ENCODE measurements at regions not wholly inside any gene's neighbourhood (a gene's known extent, or its start where the extent isn't known, plus 50 kb on each side); places are given as distances from the start of the nearest gene placed in this dataset.
A peak's percentile ranks its signal among the peaks of the same experiment; 100 is the strongest.
"Not testable (repeated sequence)": the region's sequence is repeated elsewhere in the genome, so short reads cannot be mapped to it uniquely, and the experiment has no call there.

- DNase-seq (ENCODE audit: low read depth): no peak
Measured at GRCh38 chr18:75753753-75754152, 326.2 kb upstream of the SMIM21 start.

- no peak for DNase-seq (ENCODE audit: low read depth)
Measured at GRCh38 chr18:75752740-75753263, 325.3 kb upstream of the SMIM21 start.

GRCh38 chr18:75745147-75745546 lies 317.6 kb upstream of the SMIM21 start:
- no peak for DNase-seq (ENCODE audit: low read depth)

GRCh38 chr18:75742516-75742915 lies 315.0 kb upstream of the SMIM21 start:
- no peak for DNase-seq (ENCODE audit: low read depth)

GRCh38 chr18:75739682-75740081 lies 312.2 kb upstream of the SMIM21 start:
- no peak for DNase-seq (ENCODE audit: low read depth)

GRCh38 chr18:75735291-75735690 lies 307.8 kb upstream of the SMIM21 start:
- peak; percentile 12 for DNase-seq (ENCODE audit: low read depth)

GRCh38 chr18:75730249-75730648 lies 302.7 kb upstream of the SMIM21 start:
- DNase-seq (ENCODE audit: low read depth): no peak

- peak; percentile 15 for DNase-seq (ENCODE audit: low read depth)
Measured at GRCh38 chr18:75728621-75729020, 301.1 kb upstream of the SMIM21 start.

GRCh38 chr18:75727456-75727855 lies 300.0 kb upstream of the SMIM21 start:
- DNase-seq (ENCODE audit: low read depth): peak; percentile 71

- no peak for DNase-seq (ENCODE audit: low read depth)
Measured at GRCh38 chr18:75723521-75724340, 296.2 kb upstream of the SMIM21 start.

- no peak for DNase-seq (ENCODE audit: low read depth)
Measured at GRCh38 chr18:75714766-75715165, 287.3 kb upstream of the SMIM21 start.

GRCh38 chr18:75712124-75712867 lies 284.8 kb upstream of the SMIM21 start:
- DNase-seq (ENCODE audit: low read depth): not testable (repeated sequence)

GRCh38 chr18:75700561-75700960 lies 273.1 kb upstream of the SMIM21 start:
- DNase-seq (ENCODE audit: low read depth): no peak

- DNase-seq (ENCODE audit: low read depth): no peak
Measured at GRCh38 chr18:75698861-75699260, 271.4 kb upstream of the SMIM21 start.

GRCh38 chr18:75697493-75697892 lies 270.0 kb upstream of the SMIM21 start:
- no peak for DNase-seq (ENCODE audit: low read depth)

GRCh38 chr18:75696391-75696790 lies 268.9 kb upstream of the SMIM21 start:
- no peak for DNase-seq (ENCODE audit: low read depth)

GRCh38 chr18:75694292-75694691 lies 266.8 kb upstream of the SMIM21 start:
- no peak for DNase-seq (ENCODE audit: low read depth)

- no peak for DNase-seq (ENCODE audit: low read depth)
Measured at GRCh38 chr18:75691483-75691882, 264.0 kb upstream of the SMIM21 start.

- not testable (repeated sequence) for DNase-seq (ENCODE audit: low read depth)
Measured at GRCh38 chr18:75690283-75690682, 262.8 kb upstream of the SMIM21 start.

GRCh38 chr18:75687626-75688025 lies 260.1 kb upstream of the SMIM21 start:
- DNase-seq (ENCODE audit: low read depth): no peak

GRCh38 chr18:75683426-75683825 lies 255.9 kb upstream of the SMIM21 start:
- DNase-seq (ENCODE audit: low read depth): no peak

- no peak for DNase-seq (ENCODE audit: low read depth)
Measured at GRCh38 chr18:75681538-75682115, 254.1 kb upstream of the SMIM21 start.
